ENCODE measurements at regions not wholly inside any gene's neighbourhood (a gene's known extent, or its start where the extent isn't known, plus 50 kb on each side); places are given as distances from the start of the nearest gene placed in this dataset.

- Histone ChIP-seq H3K27me3 (ENCODE audit: insufficient read depth, low read depth, low read length) (no peaks in the 10 kb centered on the region), H3K9me2 (ENCODE audit: insufficient read depth, low read length) (no peaks in the 10 kb centered on the region), H3K9ac (ENCODE audit: low read length) (no peak overlapping the region), H3K27ac (ENCODE audit: low read length) (no peak overlapping the region), H4K20me1 (ENCODE audit: insufficient read depth) (no peaks in the 10 kb centered on the region), H3K79me2 (replicated peaks; ENCODE audit: insufficient read depth, low read length) (no peaks in the 10 kb centered on the region), H3K4me3 (ENCODE audit: low read length) (no peak overlapping the region), H2AFZ (ENCODE audit: low read depth, low read length) (no peak overlapping the region), H3K36me3 (ENCODE audit: insufficient read depth, low read length) (no peaks in the 10 kb centered on the region), H3K9me3 (ENCODE audit: low read length) (no peaks in the 10 kb centered on the region), H3F3A (ENCODE audit: insufficient read depth, low read length, poor library complexity, severe bottlenecking) (no peaks in the 10 kb centered on the region), H3K4me2 (ENCODE audit: low read length) (no peak overlapping the region)
- TF ChIP-seq REST (IDR thresholded peaks at IDR 0.05; ENCODE audit: borderline replicate concordance), result no peak
- no peak for TF ChIP-seq MXI1 (conservative IDR thresholded peaks at IDR 0.05; ENCODE audit: poor library complexity, severe bottlenecking)
- no peak for TF ChIP-seq EP300 (conservative IDR thresholded peaks at IDR 0.05; ENCODE audit: poor library complexity, severe bottlenecking)
- TF ChIP-seq SMC3 (conservative IDR thresholded peaks at IDR 0.05; ENCODE audit: poor library complexity), result no peak
- TF ChIP-seq TAF1 (IDR thresholded peaks at IDR 0.05; ENCODE audit: low read depth), result no peak
- no peak for TF ChIP-seq POLR2AphosphoS5 (IDR thresholded peaks at IDR 0.05)
- TF ChIP-seq CTCF (IDR thresholded peaks at IDR 0.05; ENCODE audit: poor library complexity, severe bottlenecking), result no peak
- TF ChIP-seq EZH2 (IDR thresholded peaks at IDR 0.05; ENCODE audit: borderline replicate concordance, insufficient read depth, low read length, poor library complexity, severe bottlenecking), result no peak
- TF ChIP-seq RAD21 (conservative IDR thresholded peaks at IDR 0.05), result no peak
Observed at GRCh38 chr2:220015576-220015975, 388.1 kb downstream of the SLC4A3 start.

GRCh38 chr2:220025207-220025606, 397.8 kb downstream of the SLC4A3 start:
- H3K4me3 ChIP-seq (ENCODE audit: low read length), result no peak overlapping the region
- no peaks in the 10 kb centered on the region for H3K9me3 ChIP-seq (ENCODE audit: low read length)

GRCh38 chr2:220029013-220029412, 401.6 kb downstream of the SLC4A3 start:
- no peaks in the 10 kb centered on the region for H3F3A ChIP-seq (ENCODE audit: insufficient read depth, low read length, poor library complexity, severe bottlenecking)
- H3K9me2 ChIP-seq (ENCODE audit: insufficient read depth, low read length), result no peaks in the 10 kb centered on the region

More at GRCh38 chr2:220025207-220025606, 397.8 kb downstream of the SLC4A3 start:
- Histone ChIP-seq H3K79me2 (replicated peaks; ENCODE audit: insufficient read depth, low read length) (no peaks in the 10 kb centered on the region), H3F3A (ENCODE audit: insufficient read depth, low read length, poor library complexity, severe bottlenecking) (no peaks in the 10 kb centered on the region), H3K27me3 (ENCODE audit: insufficient read depth, low read depth, low read length) (no peaks in the 10 kb centered on the region), H2AFZ (ENCODE audit: low read depth, low read length) (no peak overlapping the region), H3K4me2 (ENCODE audit: low read length) (no peak overlapping the region), H3K36me3 (ENCODE audit: insufficient read depth, low read length) (no peaks in the 10 kb centered on the region), H3K9me2 (ENCODE audit: insufficient read depth, low read length) (no peaks in the 10 kb centered on the region), H4K20me1 (ENCODE audit: insufficient read depth) (no peaks in the 10 kb centered on the region), H3K9ac (ENCODE audit: low read length) (no peak overlapping the region), H3K27ac (ENCODE audit: low read length) (no peak overlapping the region)
- TF ChIP-seq MXI1 (conservative IDR thresholded peaks at IDR 0.05; ENCODE audit: poor library complexity, severe bottlenecking), result no peak
- no peak for TF ChIP-seq RAD21 (conservative IDR thresholded peaks at IDR 0.05)
- TF ChIP-seq POLR2AphosphoS5 (IDR thresholded peaks at IDR 0.05), result no peak

More at GRCh38 chr2:220029013-220029412, 401.6 kb downstream of the SLC4A3 start:
- H3K9me3 ChIP-seq (ENCODE audit: low read length), result no peaks in the 10 kb centered on the region
- no peaks in the 10 kb centered on the region for H3K79me2 ChIP-seq (replicated peaks; ENCODE audit: insufficient read depth, low read length)
- H3K9ac ChIP-seq (ENCODE audit: low read length), result no peak overlapping the region
- no peaks in the 10 kb centered on the region for H3K27me3 ChIP-seq (ENCODE audit: insufficient read depth, low read depth, low read length)
- no peaks in the 10 kb centered on the region for H4K20me1 ChIP-seq (ENCODE audit: insufficient read depth)
- no peak for TF ChIP-seq TAF1 (IDR thresholded peaks at IDR 0.05; ENCODE audit: low read depth)
- TF ChIP-seq CTCF (IDR thresholded peaks at IDR 0.05; ENCODE audit: poor library complexity, severe bottlenecking), result no peak
- TF ChIP-seq RAD21 (conservative IDR thresholded peaks at IDR 0.05), result no peak
- TF ChIP-seq SMC3 (conservative IDR thresholded peaks at IDR 0.05; ENCODE audit: poor library complexity), result no peak
- TF ChIP-seq POLR2AphosphoS5 (IDR thresholded peaks at IDR 0.05), result no peak
- no peak for TF ChIP-seq REST (IDR thresholded peaks at IDR 0.05; ENCODE audit: borderline replicate concordance)
- TF ChIP-seq EP300 (conservative IDR thresholded peaks at IDR 0.05; ENCODE audit: poor library complexity, severe bottlenecking), result no peak
- no peak for TF ChIP-seq MXI1 (conservative IDR thresholded peaks at IDR 0.05; ENCODE audit: poor library complexity, severe bottlenecking)
- no peak for TF ChIP-seq EZH2 (IDR thresholded peaks at IDR 0.05; ENCODE audit: borderline replicate concordance, insufficient read depth, low read length, poor library complexity, severe bottlenecking)
- no peak overlapping the region for H3K4me2 ChIP-seq (ENCODE audit: low read length)
- no peak overlapping the region for H3K4me3 ChIP-seq (ENCODE audit: low read length)
- H3K27ac ChIP-seq (ENCODE audit: low read length), result no peak overlapping the region
- H2AFZ ChIP-seq (ENCODE audit: low read depth, low read length), result no peak overlapping the region
- H3K36me3 ChIP-seq (ENCODE audit: insufficient read depth, low read length), result no peaks in the 10 kb centered on the region
